ENCODE measurements at regions not wholly inside any gene's neighbourhood (a gene's known extent, or its start where the extent isn't known, plus 50 kb on each side); places are given as distances from the start of the nearest gene placed in this dataset.

DNA sequence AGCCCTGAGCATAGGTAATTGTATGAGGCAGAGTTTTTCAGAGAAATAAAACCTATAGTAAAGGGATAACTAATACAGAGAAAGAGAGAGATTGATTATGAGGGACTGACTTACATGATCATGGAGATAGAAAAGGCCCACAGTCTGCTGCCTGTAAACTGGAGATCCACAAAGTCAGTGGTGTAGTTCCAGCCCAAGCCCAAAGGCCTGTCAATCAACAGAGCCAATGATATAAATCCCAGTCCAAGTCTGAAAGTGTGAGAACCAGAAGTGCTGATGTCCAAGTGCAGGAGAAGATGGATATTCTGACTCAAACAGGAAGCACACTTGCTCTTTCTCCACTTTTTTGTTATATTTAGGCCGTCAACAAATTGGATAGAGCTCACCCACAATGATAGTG, 340.1 kb upstream of the RGS18 start:
- H3K36me3 ChIP-seq (ENCODE audit: control insufficient read depth, insufficient read depth, low read length) = no peaks in the 10 kb centered on the region
- peaks cover 3% of the 10 kb centered on the region; the same call in 1 of the 2 replicates for H3K9me3 ChIP-seq (ENCODE audit: control insufficient read depth, insufficient read depth, low read depth, low read length)
- no peaks in the 10 kb centered on the region for H3K27me3 ChIP-seq (ENCODE audit: control insufficient read depth, insufficient read depth, low read length)
- no peak for ATAC-seq
- BruUV-seq (replicated peaks) = no TSS peak
- intact Hi-C loops (cut with micrococcal nuclease; ENCODE audit: unreplicated experiment) (no loop called here), in situ Hi-C loops (cut with HindIII; ENCODE audit: low pct_unique_long_range_greater_than_20kb, low sequenced_read_pairs) (no loop called here)
- ChIA-PET CTCF (no interaction called here), POLR2A (no interaction called here)
- H3K4me3 ChIP-seq (ENCODE audit: low read depth in 2 of 2, low read length in 2 of 2) = no peak overlapping the region
- TF ChIP-seq SIN3A (IDR thresholded peaks at IDR 0.05; ENCODE audit: borderline replicate concordance, insufficient read depth, low read depth, low read length) = no peak
- H3K27ac ChIP-seq (ENCODE audit: low read length) = no peak overlapping the region
- no peak for DNase-seq (ENCODE audit: low read depth, low spot score)
- H3K4me1 ChIP-seq (ENCODE audit: control insufficient read depth, insufficient read depth, low read length) = no peaks in the 10 kb centered on the region

DNA sequence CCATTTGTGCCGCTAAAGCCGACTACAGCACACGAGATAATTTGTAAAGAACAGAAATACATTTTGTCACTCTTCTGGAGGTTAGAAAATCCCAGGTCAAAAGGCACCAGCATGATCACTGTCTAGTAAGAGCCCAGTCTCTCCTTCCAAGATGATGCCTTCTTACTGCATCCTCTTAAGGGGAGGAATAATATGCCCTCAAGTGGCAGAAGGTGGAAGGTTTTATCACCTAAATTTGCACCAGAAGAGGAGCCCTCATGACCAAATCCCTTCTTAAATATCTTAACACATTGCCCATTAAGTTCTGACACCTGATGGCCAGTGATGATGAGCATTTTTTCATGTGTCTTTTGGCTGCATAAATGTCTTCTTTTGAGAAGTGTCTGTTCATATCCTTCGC, 326.7 kb upstream of the RGS18 start:
- Histone ChIP-seq H3K27ac (ENCODE audit: low read length) (no peak overlapping the region), H3K36me3 (ENCODE audit: control insufficient read depth, insufficient read depth, low read length) (no peaks in the 10 kb centered on the region), H3K4me1 (ENCODE audit: control insufficient read depth, insufficient read depth, low read length) (no peaks in the 10 kb centered on the region), H3K9me3 (ENCODE audit: control insufficient read depth, insufficient read depth, low read depth, low read length) (no peaks in the 10 kb centered on the region), H3K27me3 (ENCODE audit: control insufficient read depth, insufficient read depth, low read length) (no peaks in the 10 kb centered on the region), H3K4me3 (ENCODE audit: low read depth in 2 of 2, low read length in 2 of 2) (no peak overlapping the region)
- no peak for DNase-seq (ENCODE audit: low read depth, low spot score)
- in situ Hi-C loops (cut with HindIII; ENCODE audit: low pct_unique_long_range_greater_than_20kb, low sequenced_read_pairs) = no loop called here
- TF ChIP-seq SIN3A (IDR thresholded peaks at IDR 0.05; ENCODE audit: borderline replicate concordance, insufficient read depth, low read depth, low read length) (no peak), TCF7L2 (IDR thresholded peaks at IDR 0.05; ENCODE audit: low read depth, low read length) (no peak), POLR2AphosphoS5 (IDR thresholded peaks at IDR 0.05; ENCODE audit: low read depth, low read length) (no peak)
- TF ChIP-seq, protein P1, sequence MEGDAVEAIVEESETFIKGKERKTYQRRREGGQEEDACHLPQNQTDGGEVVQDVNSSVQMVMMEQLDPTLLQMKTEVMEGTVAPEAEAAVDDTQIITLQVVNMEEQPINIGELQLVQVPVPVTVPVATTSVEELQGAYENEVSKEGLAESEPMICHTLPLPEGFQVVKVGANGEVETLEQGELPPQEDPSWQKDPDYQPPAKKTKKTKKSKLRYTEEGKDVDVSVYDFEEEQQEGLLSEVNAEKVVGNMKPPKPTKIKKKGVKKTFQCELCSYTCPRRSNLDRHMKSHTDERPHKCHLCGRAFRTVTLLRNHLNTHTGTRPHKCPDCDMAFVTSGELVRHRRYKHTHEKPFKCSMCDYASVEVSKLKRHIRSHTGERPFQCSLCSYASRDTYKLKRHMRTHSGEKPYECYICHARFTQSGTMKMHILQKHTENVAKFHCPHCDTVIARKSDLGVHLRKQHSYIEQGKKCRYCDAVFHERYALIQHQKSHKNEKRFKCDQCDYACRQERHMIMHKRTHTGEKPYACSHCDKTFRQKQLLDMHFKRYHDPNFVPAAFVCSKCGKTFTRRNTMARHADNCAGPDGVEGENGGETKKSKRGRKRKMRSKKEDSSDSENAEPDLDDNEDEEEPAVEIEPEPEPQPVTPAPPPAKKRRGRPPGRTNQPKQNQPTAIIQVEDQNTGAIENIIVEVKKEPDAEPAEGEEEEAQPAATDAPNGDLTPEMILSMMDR (IDR thresholded peaks at IDR 0.05) = no peak
- TF ChIP-seq, protein P2, sequence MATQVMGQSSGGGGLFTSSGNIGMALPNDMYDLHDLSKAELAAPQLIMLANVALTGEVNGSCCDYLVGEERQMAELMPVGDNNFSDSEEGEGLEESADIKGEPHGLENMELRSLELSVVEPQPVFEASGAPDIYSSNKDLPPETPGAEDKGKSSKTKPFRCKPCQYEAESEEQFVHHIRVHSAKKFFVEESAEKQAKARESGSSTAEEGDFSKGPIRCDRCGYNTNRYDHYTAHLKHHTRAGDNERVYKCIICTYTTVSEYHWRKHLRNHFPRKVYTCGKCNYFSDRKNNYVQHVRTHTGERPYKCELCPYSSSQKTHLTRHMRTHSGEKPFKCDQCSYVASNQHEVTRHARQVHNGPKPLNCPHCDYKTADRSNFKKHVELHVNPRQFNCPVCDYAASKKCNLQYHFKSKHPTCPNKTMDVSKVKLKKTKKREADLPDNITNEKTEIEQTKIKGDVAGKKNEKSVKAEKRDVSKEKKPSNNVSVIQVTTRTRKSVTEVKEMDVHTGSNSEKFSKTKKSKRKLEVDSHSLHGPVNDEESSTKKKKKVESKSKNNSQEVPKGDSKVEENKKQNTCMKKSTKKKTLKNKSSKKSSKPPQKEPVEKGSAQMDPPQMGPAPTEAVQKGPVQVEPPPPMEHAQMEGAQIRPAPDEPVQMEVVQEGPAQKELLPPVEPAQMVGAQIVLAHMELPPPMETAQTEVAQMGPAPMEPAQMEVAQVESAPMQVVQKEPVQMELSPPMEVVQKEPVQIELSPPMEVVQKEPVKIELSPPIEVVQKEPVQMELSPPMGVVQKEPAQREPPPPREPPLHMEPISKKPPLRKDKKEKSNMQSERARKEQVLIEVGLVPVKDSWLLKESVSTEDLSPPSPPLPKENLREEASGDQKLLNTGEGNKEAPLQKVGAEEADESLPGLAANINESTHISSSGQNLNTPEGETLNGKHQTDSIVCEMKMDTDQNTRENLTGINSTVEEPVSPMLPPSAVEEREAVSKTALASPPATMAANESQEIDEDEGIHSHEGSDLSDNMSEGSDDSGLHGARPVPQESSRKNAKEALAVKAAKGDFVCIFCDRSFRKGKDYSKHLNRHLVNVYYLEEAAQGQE (IDR thresholded peaks at IDR 0.05; ENCODE audit: insufficient read depth in 1 of 2, low read depth in 2 of 2, low read length in 1 of 2) = no peak
- intact Hi-C loops (cut with micrococcal nuclease; ENCODE audit: unreplicated experiment) = no loop called here
- BruUV-seq (replicated peaks) = no TSS peak
- no peak for ATAC-seq
- ChIA-PET POLR2A (no interaction called here), CTCF (no interaction called here)

DNA sequence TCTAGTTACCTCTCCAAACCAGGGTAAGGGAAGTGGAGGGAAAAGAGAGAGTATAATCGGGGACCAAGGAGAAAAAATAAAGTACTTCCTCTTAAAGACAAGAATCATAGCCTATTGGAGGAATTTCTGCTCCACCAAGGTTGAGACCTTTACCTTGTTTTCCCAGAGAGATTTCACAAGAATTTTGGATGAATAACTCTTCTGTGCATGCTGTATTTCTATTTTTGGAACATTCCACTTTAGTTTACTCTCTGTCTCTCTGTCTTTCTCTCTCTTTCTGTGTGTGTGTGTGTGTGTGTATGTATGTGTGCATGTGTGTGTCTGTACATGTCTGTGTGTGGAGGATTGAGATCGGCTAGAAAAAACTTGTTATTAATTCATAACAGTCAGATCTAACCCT, 318.4 kb upstream of the RGS18 start:
- CTCF ChIA-PET = no interaction called here
- POLR2A ChIA-PET = no interaction called here
- no peaks in the 10 kb centered on the region for H3K9me3 ChIP-seq (ENCODE audit: control insufficient read depth, insufficient read depth, low read depth, low read length)
- no peak overlapping the region for H3K4me3 ChIP-seq (ENCODE audit: low read depth in 2 of 2, low read length in 2 of 2)
- no peak overlapping the region for H3K27ac ChIP-seq (ENCODE audit: low read length)
- intact Hi-C loops (cut with micrococcal nuclease; ENCODE audit: unreplicated experiment) (no loop called here), in situ Hi-C loops (cut with HindIII; ENCODE audit: low pct_unique_long_range_greater_than_20kb, low sequenced_read_pairs) (no loop called here)
- no TSS peak for BruUV-seq (replicated peaks)
- no peak for ATAC-seq
- no peak for TF ChIP-seq POLR2AphosphoS5 (IDR thresholded peaks at IDR 0.05; ENCODE audit: low read depth, low read length)
- TF ChIP-seq, protein P2 (IDR thresholded peaks at IDR 0.05; ENCODE audit: insufficient read depth in 1 of 2, low read depth in 2 of 2, low read length in 1 of 2) = no peak
- no peak for TF ChIP-seq SIN3A (IDR thresholded peaks at IDR 0.05; ENCODE audit: borderline replicate concordance, insufficient read depth, low read depth, low read length)
- TF ChIP-seq, protein P1 (IDR thresholded peaks at IDR 0.05) = no peak
- TF ChIP-seq TCF7L2 (IDR thresholded peaks at IDR 0.05; ENCODE audit: low read depth, low read length) = no peak
- H3K27me3 ChIP-seq (ENCODE audit: control insufficient read depth, insufficient read depth, low read length) = no peaks in the 10 kb centered on the region
- no peak for DNase-seq (ENCODE audit: low read depth, low spot score)
- H3K4me1 ChIP-seq (ENCODE audit: control insufficient read depth, insufficient read depth, low read length) = no peaks in the 10 kb centered on the region
- H3K36me3 ChIP-seq (ENCODE audit: control insufficient read depth, insufficient read depth, low read length) = no peaks in the 10 kb centered on the region
